Muscle layer of colon (tissue), 2 donors: ENCODE measurements at regions not wholly inside any gene's neighbourhood (a gene's known extent, or its start where the extent isn't known, plus 50 kb on each side); places are given as distances from the start of the nearest gene placed in this dataset.

Source experiments
- H3K27ac ChIP-seq: one replicate; pipeline ENCODE4 v1.7.0; 2013; ENCODE audit warnings: low read depth, mild to moderate bottlenecking, low read length, moderate library complexity
- H3K27me3 ChIP-seq, 2 donors: one replicate each; pipeline ENCODE4 v1.7.0; 2013; ENCODE audit warnings: low read length in 2 of 2, mild to moderate bottlenecking in 2 of 2; ENCODE audit not compliant: insufficient read depth in 2 of 2, control insufficient read depth in 1 of 2
- H3K36me3 ChIP-seq: one replicate; pipeline ENCODE4 v1.7.0; 2013; ENCODE audit warnings: mild to moderate bottlenecking, low read length; ENCODE audit not compliant: insufficient read depth
- H3K4me1 ChIP-seq: one replicate; pipeline ENCODE4 v1.7.0; 2013; ENCODE audit warnings: mild to moderate bottlenecking, low read length; ENCODE audit not compliant: insufficient read depth
- H3K4me3 ChIP-seq, 2 donors: one replicate each; pipeline ENCODE4 v1.7.0; 2013; ENCODE audit warnings: low read length in 2 of 2, low read depth in 1 of 2, mild to moderate bottlenecking in 1 of 2, moderate library complexity in 1 of 2
- H3K9ac ChIP-seq: one replicate; pipeline ENCODE4 v1.7.0; 2013; ENCODE audit warnings: low read length
- H3K9me3 ChIP-seq: one replicate; pipeline ENCODE4 v1.7.0; 2013; ENCODE audit warnings: mild to moderate bottlenecking, low read length
- donor health status: abdominal sarcoma.
- donor health status: Adenocarcinoma of cecum.

DNA sequence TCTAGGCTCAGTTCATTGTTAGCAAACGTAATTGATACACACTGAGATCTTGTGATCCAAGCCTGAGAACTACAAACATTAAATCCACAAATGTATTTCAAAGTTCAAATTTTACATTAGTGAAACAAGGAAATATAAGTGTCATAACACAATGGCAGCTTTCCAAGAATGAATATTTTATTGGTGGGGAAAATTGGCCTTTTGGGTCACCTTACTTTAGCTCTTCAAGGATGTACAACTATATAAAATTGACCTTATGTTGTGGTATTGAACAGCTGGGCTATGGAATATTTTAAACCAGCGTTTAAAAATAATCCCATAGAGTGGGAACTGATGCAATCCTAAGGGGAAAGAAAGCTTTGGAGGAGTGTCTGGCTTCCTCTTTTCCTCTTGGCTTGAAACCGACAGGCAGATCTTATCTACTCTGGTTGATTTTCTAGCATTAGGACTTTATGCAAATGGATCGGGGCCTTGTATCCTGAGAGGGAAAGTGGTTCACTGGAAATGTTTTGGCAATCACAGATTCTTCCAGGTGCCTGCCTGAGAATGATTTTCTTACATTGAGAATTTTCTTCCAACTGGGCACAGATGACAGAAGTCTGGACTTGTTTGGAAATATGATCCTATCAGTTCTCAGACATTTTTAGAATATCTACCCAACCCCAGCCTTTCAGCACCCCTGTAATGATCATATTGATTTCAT is 184.8 kb upstream of the ECI2 start:
- no peak overlapping the region for H3K4me3 ChIP-seq
- H3K9me3 ChIP-seq: no peaks in the 10 kb centered on the region
- H3K4me1 ChIP-seq: peaks cover 26% of the 10 kb centered on the region
- H3K36me3 ChIP-seq: no peaks in the 10 kb centered on the region
- no peaks in the 10 kb centered on the region for H3K27me3 ChIP-seq
- no peak overlapping the region for H3K9ac ChIP-seq
- H3K27ac ChIP-seq: no peak overlapping the region

DNA sequence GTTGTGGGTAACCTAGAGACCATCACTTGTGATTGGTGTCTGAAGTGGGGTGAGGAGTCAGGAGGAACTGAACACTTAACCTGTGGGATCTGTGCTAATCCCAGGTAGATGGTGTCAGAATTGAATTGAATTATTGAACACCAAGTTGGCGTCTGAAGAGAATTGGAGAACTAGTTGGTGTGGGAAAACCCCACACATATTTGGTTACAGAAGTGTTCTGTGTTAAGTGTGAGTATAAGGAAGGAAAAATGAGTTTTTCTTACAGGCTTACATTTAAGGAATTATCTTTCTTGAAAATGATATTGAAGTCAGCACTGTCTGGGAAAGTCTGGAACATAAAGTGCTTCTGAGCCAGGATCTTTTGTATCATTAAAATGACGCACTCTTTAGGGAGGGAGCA is 182.9 kb upstream of the ECI2 start:
- no peaks in the 10 kb centered on the region for H3K36me3 ChIP-seq
- no peak overlapping the region for H3K4me3 ChIP-seq
- H3K4me1 ChIP-seq: peaks cover 26% of the 10 kb centered on the region
- H3K9me3 ChIP-seq: no peaks in the 10 kb centered on the region
- H3K9ac ChIP-seq: no peak overlapping the region
- no peak overlapping the region for H3K27ac ChIP-seq
- no peaks in the 10 kb centered on the region for H3K27me3 ChIP-seq

DNA sequence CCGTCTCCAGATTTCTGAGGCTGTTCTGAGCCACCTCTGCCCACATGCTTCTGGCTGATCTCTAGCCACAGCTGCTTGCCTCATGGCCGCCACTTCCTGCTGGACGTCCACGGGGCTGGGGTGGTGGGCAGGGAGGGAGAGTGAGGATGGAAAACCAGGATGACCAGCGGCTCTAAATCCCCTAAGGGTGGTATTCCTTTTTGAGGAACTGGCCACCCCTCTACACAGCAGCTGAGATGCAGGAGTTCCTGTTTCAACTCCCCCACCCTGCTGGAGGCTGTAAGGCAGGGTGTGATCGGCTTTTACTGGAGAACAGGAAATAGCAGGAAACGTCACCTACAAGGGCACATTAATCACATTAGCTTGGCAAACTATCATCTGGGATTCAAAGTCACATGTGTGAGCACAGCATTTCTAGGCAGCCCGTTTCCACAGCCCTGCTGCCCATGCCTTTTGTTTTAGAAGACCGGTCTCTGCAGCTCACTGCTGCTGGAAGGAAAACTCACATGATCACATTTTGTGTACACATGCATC is 181.6 kb upstream of the ECI2 start:
- peaks cover 26% of the 10 kb centered on the region for H3K4me1 ChIP-seq
- no peak overlapping the region for H3K9ac ChIP-seq
- no peaks in the 10 kb centered on the region for H3K9me3 ChIP-seq
- H3K27ac ChIP-seq: no peak overlapping the region
- H3K27me3 ChIP-seq: no peaks in the 10 kb centered on the region
- H3K36me3 ChIP-seq: no peaks in the 10 kb centered on the region
- H3K4me3 ChIP-seq: no peak overlapping the region

DNA sequence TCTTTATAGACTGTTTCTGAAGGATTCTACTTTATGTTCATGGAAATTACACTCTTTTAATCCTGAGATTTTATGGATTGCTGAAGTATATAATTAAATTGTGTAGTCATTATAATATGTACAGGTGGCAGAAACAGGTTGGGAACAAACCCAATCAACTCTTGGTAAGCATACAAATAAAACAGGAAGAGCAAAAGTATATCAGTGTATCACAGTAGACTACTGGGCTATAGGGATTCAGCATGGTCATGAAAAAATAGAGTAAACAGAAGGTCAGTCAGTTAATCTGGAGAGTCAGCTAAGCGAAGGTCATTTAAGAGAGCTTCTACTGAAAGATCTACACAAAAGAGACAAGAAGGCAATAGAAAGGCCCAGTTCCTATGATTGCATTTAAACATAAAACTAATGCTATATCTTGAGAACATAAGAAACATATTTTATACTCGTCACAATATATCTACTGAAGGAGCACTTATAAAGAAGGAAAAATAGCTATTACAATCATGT is 178.9 kb upstream of the ECI2 start:
- no peak overlapping the region for H3K27ac ChIP-seq
- H3K4me1 ChIP-seq: peaks cover 7% of the 10 kb centered on the region
- no peak overlapping the region for H3K9ac ChIP-seq
- no peak overlapping the region for H3K4me3 ChIP-seq
- H3K9me3 ChIP-seq: no peaks in the 10 kb centered on the region
- no peaks in the 10 kb centered on the region for H3K36me3 ChIP-seq
- no peaks in the 10 kb centered on the region for H3K27me3 ChIP-seq

DNA sequence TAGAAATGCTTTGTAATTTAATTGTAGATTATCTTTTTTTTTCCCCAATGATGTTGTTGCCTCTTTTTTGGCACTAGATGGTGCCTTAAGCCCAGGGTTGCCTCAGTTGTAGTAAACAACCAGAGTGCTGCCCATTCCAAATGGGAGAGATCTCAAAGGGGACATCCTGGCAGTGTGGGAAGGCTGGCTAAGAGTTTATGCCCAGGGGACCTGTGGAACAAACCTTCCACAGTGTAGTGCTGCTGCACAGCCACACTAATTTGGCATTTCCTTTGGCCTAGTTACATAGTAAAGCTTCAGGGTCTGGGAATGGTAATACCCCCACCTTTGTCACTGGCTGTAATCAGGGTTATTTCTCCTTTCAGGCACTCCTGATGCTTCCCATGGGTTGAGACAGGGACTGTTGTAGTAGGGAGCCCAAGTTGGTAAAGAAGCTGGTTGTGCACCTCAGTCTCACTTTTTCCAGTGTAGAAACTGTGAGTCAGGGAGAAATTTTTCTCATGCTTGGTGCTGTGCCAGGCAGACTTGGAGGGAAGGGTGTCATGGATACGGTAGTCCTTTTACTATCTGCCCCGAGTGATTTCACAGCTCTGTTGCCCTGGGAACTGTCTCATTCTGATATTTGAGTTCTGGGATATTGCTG is 177.8 kb upstream of the ECI2 start:
- Histone ChIP-seq H3K27me3 (no peaks in the 10 kb centered on the region), H3K36me3 (no peaks in the 10 kb centered on the region), H3K27ac (no peak overlapping the region), H3K9me3 (no peaks in the 10 kb centered on the region), H3K4me1 (peaks cover 7% of the 10 kb centered on the region), H3K4me3 (no peak overlapping the region), H3K9ac (no peak overlapping the region)

DNA sequence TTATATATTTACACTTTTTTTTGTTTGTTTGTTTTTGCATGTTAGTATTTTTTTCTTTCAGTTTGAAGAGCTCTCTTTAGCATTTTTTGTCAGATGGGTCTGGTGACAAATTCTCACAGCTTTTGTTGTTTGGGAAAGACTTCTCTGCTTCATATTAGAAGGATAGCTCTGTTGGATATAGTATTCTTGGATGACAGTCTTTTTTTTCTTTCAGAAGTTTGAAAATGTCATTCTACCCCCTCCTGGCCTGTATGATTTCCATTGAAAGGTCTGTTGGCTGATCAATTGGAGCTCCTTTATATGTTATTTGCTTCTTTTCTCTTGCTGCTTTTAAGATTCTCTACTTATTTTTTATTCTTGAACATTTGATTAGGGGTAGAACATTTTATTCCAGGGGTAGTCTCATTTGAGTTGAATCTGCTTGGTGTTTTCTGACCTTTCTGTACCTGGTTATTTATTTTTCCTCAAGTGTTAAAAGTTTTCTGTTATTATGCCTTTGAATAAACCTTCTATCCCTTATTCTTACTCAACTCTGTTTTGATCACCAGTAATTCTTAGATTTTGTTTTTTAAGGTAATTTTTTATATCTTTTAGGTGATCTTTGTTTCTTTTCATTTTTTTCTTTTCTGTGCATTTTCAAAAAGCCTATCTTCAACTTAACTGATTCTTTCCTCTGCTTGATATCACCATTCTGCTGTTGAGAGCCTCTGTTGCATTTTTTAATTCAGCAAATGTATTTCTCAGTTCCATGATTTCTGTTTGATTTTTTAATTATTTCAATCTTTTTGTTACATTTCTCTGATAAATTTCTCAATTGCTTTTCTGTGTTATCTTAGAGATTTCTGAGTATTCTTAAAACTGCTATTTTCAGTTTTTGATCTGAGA is 176.8 kb upstream of the ECI2 start:
- Histone ChIP-seq H3K36me3 (no peaks in the 10 kb centered on the region), H3K27me3 (no peaks in the 10 kb centered on the region), H3K27ac (no peak overlapping the region), H3K4me1 (peaks cover 1% of the 10 kb centered on the region), H3K4me3 (no peak overlapping the region), H3K9me3 (no peaks in the 10 kb centered on the region), H3K9ac (no peak overlapping the region)

DNA sequence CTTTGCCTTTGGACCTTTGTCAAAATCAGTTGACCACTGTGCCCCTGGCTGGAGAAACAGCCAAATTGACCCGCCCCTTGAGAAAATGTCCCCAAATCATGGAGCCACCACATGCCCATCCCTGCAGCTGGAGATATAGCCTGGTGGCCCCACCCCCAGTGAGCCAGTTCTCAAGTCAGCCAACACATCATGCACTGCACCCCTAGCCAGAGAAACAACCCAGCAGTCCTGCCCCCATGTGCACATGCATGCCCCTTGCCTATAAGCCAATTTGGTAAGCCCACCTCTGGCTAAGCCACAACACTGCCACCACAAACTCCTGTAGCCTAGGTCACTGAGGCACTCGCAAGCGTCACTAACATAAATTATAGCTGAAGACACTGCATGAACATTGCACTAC is 174.2 kb upstream of the ECI2 start:
- Histone ChIP-seq H3K27me3 (no peaks in the 10 kb centered on the region), H3K27ac (no peak overlapping the region), H3K9me3 (no peaks in the 10 kb centered on the region), H3K36me3 (no peaks in the 10 kb centered on the region), H3K9ac (no peak overlapping the region), H3K4me1 (no peaks in the 10 kb centered on the region), H3K4me3 (no peak overlapping the region)

DNA sequence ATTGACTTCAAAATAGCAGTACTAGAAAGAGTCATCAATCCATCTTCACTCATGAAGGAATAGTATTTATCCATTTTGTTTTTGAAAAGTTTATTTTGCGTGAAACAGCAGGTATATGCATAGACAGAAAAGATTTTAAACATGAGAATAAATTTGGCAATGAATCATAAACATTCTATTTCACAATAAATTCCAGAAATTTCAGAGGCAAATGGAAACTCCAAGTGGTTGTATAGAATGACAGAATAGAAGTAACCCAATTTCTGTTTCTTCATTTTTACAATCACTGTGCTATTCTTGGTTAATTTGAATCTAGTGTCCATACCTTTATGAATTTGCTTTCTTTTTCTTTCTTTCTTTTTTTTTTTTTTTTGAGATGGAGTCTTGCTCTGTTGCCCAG is 173.0 kb upstream of the ECI2 start:
- H3K27ac ChIP-seq: no peak overlapping the region
- H3K4me3 ChIP-seq: no peak overlapping the region
- no peak overlapping the region for H3K9ac ChIP-seq
- H3K4me1 ChIP-seq: no peaks in the 10 kb centered on the region
- H3K36me3 ChIP-seq: no peaks in the 10 kb centered on the region
- no peaks in the 10 kb centered on the region for H3K9me3 ChIP-seq
- H3K27me3 ChIP-seq: no peaks in the 10 kb centered on the region

DNA sequence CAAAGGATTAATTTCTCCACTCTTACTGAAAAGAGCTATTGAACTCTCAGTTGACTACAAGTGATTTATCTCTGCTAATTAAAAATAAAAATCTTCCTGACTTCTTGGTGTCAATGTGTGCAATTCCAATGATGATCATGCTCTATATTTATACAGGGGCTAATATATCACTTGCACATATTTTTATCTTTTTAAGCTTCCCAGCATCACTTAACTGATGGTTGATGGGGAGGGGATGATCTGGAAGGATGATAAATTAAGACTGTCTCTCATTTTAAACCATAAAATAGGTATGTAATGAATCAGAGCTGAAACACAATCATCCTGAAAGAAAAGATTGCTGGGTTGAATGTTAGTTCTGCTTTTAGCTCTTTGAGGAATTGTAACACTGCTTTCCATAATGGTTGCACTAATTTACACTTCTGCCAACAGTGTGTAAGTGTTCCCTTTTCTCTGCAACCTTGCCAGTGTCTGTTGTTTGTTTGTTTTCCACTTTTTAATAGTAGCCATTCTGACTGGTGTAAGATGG is 169.6 kb upstream of the ECI2 start:
- Histone ChIP-seq H3K27me3 (no peaks in the 10 kb centered on the region), H3K36me3 (no peaks in the 10 kb centered on the region), H3K4me3 (no peak overlapping the region), H3K9ac (no peak overlapping the region), H3K4me1 (no peaks in the 10 kb centered on the region), H3K9me3 (no peaks in the 10 kb centered on the region), H3K27ac (no peak overlapping the region)

DNA sequence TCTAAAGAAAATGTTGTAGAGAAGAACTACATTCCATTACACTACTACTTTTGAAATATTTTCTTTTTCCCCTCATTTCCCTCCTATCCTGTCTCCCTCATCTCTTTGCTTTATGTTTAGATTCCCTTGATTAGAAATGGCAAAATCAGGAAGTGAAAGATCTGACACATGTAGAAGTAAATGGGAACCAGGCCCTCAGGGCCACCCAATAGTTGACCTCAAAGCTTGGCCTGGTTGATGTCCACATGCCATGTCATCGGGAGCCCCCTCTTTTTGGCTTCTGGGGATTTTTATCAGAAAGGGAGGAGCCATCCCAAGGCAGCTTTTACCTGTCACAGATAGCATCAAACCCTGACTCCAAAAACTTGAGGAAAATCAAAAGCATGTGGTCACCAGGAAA is 168.3 kb upstream of the ECI2 start:
- Histone ChIP-seq H3K27me3 (no peaks in the 10 kb centered on the region), H3K4me1 (no peaks in the 10 kb centered on the region), H3K27ac (no peak overlapping the region), H3K9ac (no peak overlapping the region), H3K4me3 (no peak overlapping the region), H3K36me3 (no peaks in the 10 kb centered on the region), H3K9me3 (no peaks in the 10 kb centered on the region)

DNA sequence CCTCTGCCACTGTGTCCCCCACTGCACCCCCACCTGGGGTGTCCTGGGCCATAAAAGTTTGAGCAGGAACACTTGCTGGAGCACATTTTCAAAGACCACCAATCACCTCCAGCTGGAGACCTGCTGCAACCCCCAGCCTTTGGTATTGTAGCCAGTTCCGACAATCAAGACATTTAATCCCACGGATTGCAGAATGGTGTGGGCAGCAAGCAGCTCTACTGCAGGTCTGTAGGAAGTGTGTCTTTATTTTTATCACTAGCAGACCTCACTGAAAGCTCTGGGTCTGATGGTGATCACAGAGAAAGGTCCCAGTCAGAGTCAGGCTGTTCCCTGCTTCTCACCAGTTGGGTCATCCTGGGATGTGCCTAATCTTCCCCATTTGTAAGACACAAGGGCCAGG is 167.1 kb upstream of the ECI2 start:
- H3K27me3 ChIP-seq: no peaks in the 10 kb centered on the region
- no peak overlapping the region for H3K4me3 ChIP-seq
- H3K9me3 ChIP-seq: no peaks in the 10 kb centered on the region
- H3K4me1 ChIP-seq: no peaks in the 10 kb centered on the region
- H3K36me3 ChIP-seq: no peaks in the 10 kb centered on the region
- H3K9ac ChIP-seq: no peak overlapping the region
- no peak overlapping the region for H3K27ac ChIP-seq
